ENCODE measurements at regions not wholly inside any gene's neighbourhood (a gene's known extent, or its start where the extent isn't known, plus 50 kb on each side); places are given as distances from the start of the nearest gene placed in this dataset.

- Mint-ChIP-seq H3K4me3 (no peak overlapping the region), H3K4me1 (ENCODE audit: low read depth) (no peaks in the 10 kb centered on the region), H3K27ac (no peak overlapping the region), H3K9me3 (peaks cover 3% of the 10 kb centered on the region), H3K27me3 (ENCODE audit: insufficient read depth) (no peaks in the 10 kb centered on the region), H3K36me3 (ENCODE audit: low read depth) (no peaks in the 10 kb centered on the region)
- DNase-seq (ENCODE audit: low spot score), result no peak
- intact Hi-C loops (cut with micrococcal nuclease), result no loop called here
These were observed 736.2 kb upstream of the CHD1 start for GRCh38 chr5:99664972-99665371.

GRCh38 chr5:99651298-99651697 is 722.5 kb upstream of the CHD1 start:
- intact Hi-C loops (cut with micrococcal nuclease), result no loop called here
- H3K9me3 Mint-ChIP-seq, result no peaks in the 10 kb centered on the region
- no peaks in the 10 kb centered on the region for H3K4me1 Mint-ChIP-seq (ENCODE audit: low read depth)
- H3K27me3 Mint-ChIP-seq (ENCODE audit: insufficient read depth), result no peaks in the 10 kb centered on the region
- no peak for DNase-seq (ENCODE audit: low spot score)
- H3K27ac Mint-ChIP-seq, result no peak overlapping the region
- no peaks in the 10 kb centered on the region for H3K36me3 Mint-ChIP-seq (ENCODE audit: low read depth)
- H3K4me3 Mint-ChIP-seq, result no peak overlapping the region

- Mint-ChIP-seq H3K27ac (no peak overlapping the region), H3K36me3 (ENCODE audit: low read depth) (no peaks in the 10 kb centered on the region), H3K4me3 (no peak overlapping the region), H3K27me3 (ENCODE audit: insufficient read depth) (no peaks in the 10 kb centered on the region), H3K9me3 (no peaks in the 10 kb centered on the region), H3K4me1 (ENCODE audit: low read depth) (no peaks in the 10 kb centered on the region)
- intact Hi-C loops (cut with micrococcal nuclease), result no loop called here
- no peak for DNase-seq (ENCODE audit: low spot score)
These were observed 717.3 kb upstream of the CHD1 start for GRCh38 chr5:99646011-99646647.

- H3K4me3 Mint-ChIP-seq, result no peak overlapping the region
- H3K9me3 Mint-ChIP-seq, result no peaks in the 10 kb centered on the region
- no peak for DNase-seq (ENCODE audit: low spot score)
- H3K27ac Mint-ChIP-seq, result no peak overlapping the region
- H3K36me3 Mint-ChIP-seq (ENCODE audit: low read depth), result no peaks in the 10 kb centered on the region
- no peaks in the 10 kb centered on the region for H3K4me1 Mint-ChIP-seq (ENCODE audit: low read depth)
- no peaks in the 10 kb centered on the region for H3K27me3 Mint-ChIP-seq (ENCODE audit: insufficient read depth)
- intact Hi-C loops (cut with micrococcal nuclease), result no loop called here
These were observed 716.0 kb upstream of the CHD1 start for GRCh38 chr5:99644822-99645221.

GRCh38 chr5:99640646-99641045 is 711.8 kb upstream of the CHD1 start:
- intact Hi-C loops (cut with micrococcal nuclease), result no loop called here
- DNase-seq (ENCODE audit: low spot score), result no peak
- Mint-ChIP-seq H3K27me3 (ENCODE audit: insufficient read depth) (no peaks in the 10 kb centered on the region), H3K4me1 (ENCODE audit: low read depth) (no peaks in the 10 kb centered on the region), H3K9me3 (no peaks in the 10 kb centered on the region), H3K4me3 (no peak overlapping the region), H3K36me3 (ENCODE audit: low read depth) (no peaks in the 10 kb centered on the region), H3K27ac (no peak overlapping the region)

GRCh38 chr5:99639905-99640304 is 711.1 kb upstream of the CHD1 start:
- Mint-ChIP-seq H3K4me1 (ENCODE audit: low read depth) (no peaks in the 10 kb centered on the region), H3K27me3 (ENCODE audit: insufficient read depth) (no peaks in the 10 kb centered on the region), H3K36me3 (ENCODE audit: low read depth) (no peaks in the 10 kb centered on the region), H3K27ac (no peak overlapping the region), H3K4me3 (no peak overlapping the region), H3K9me3 (no peaks in the 10 kb centered on the region)
- DNase-seq (ENCODE audit: low spot score), result no peak
- intact Hi-C loops (cut with micrococcal nuclease), result no loop called here

GRCh38 chr5:99636663-99637062 is 707.9 kb upstream of the CHD1 start:
- Mint-ChIP-seq H3K27ac (no peak overlapping the region), H3K4me1 (ENCODE audit: low read depth) (no peaks in the 10 kb centered on the region)

GRCh38 chr5:99621772-99622681 is 693.2 kb upstream of the CHD1 start:
- Mint-ChIP-seq H3K27me3 (ENCODE audit: insufficient read depth) (no peaks in the 10 kb centered on the region), H3K4me1 (ENCODE audit: low read depth) (no peaks in the 10 kb centered on the region), H3K9me3 (no peaks in the 10 kb centered on the region), H3K36me3 (ENCODE audit: low read depth) (no peaks in the 10 kb centered on the region), H3K4me3 (no peak overlapping the region), H3K27ac (no peak overlapping the region)
- intact Hi-C loops (cut with micrococcal nuclease), result no loop called here
- no peak for DNase-seq (ENCODE audit: low spot score)

More at GRCh38 chr5:99636663-99637062, 707.9 kb upstream of the CHD1 start:
- no peaks in the 10 kb centered on the region for H3K27me3 Mint-ChIP-seq (ENCODE audit: insufficient read depth)
- no peaks in the 10 kb centered on the region for H3K9me3 Mint-ChIP-seq
- intact Hi-C loops (cut with micrococcal nuclease), result no loop called here
- H3K36me3 Mint-ChIP-seq (ENCODE audit: low read depth), result no peaks in the 10 kb centered on the region
- DNase-seq (ENCODE audit: low spot score), result no peak
- no peak overlapping the region for H3K4me3 Mint-ChIP-seq

- DNase-seq (ENCODE audit: low spot score), result no peak
- Mint-ChIP-seq H3K9me3 (no peaks in the 10 kb centered on the region), H3K27me3 (ENCODE audit: insufficient read depth) (no peaks in the 10 kb centered on the region), H3K4me3 (no peak overlapping the region), H3K4me1 (ENCODE audit: low read depth) (no peaks in the 10 kb centered on the region), H3K36me3 (ENCODE audit: low read depth) (no peaks in the 10 kb centered on the region), H3K27ac (no peak overlapping the region)
- intact Hi-C loops (cut with micrococcal nuclease), result no loop called here
These were observed 688.5 kb upstream of the CHD1 start for GRCh38 chr5:99617335-99617734.

- intact Hi-C loops (cut with micrococcal nuclease), result no loop called here
- Mint-ChIP-seq H3K9me3 (no peaks in the 10 kb centered on the region), H3K4me1 (ENCODE audit: low read depth) (no peaks in the 10 kb centered on the region), H3K36me3 (ENCODE audit: low read depth) (no peaks in the 10 kb centered on the region), H3K27me3 (ENCODE audit: insufficient read depth) (no peaks in the 10 kb centered on the region), H3K27ac (no peak overlapping the region), H3K4me3 (no peak overlapping the region)
- no peak for DNase-seq (ENCODE audit: low spot score)
These were observed 686.1 kb upstream of the CHD1 start for GRCh38 chr5:99614888-99615287.

GRCh38 chr5:99607124-99607523 is 678.3 kb upstream of the CHD1 start:
- intact Hi-C loops (cut with micrococcal nuclease), result no loop called here
- no peak overlapping the region for H3K27ac Mint-ChIP-seq
- no peak for DNase-seq (ENCODE audit: low spot score)
- no peaks in the 10 kb centered on the region for H3K4me1 Mint-ChIP-seq (ENCODE audit: low read depth)
- no peaks in the 10 kb centered on the region for H3K27me3 Mint-ChIP-seq (ENCODE audit: insufficient read depth)
- H3K9me3 Mint-ChIP-seq, result no peaks in the 10 kb centered on the region
- no peak overlapping the region for H3K4me3 Mint-ChIP-seq
- no peaks in the 10 kb centered on the region for H3K36me3 Mint-ChIP-seq (ENCODE audit: low read depth)

- intact Hi-C loops (cut with micrococcal nuclease), result no loop called here
- H3K27ac Mint-ChIP-seq, result no peak overlapping the region
- no peaks in the 10 kb centered on the region for H3K4me1 Mint-ChIP-seq (ENCODE audit: low read depth)
- H3K4me3 Mint-ChIP-seq, result no peak overlapping the region
- DNase-seq (ENCODE audit: low spot score), result no peak
- H3K36me3 Mint-ChIP-seq (ENCODE audit: low read depth), result no peaks in the 10 kb centered on the region
- H3K27me3 Mint-ChIP-seq (ENCODE audit: insufficient read depth), result no peaks in the 10 kb centered on the region
- no peaks in the 10 kb centered on the region for H3K9me3 Mint-ChIP-seq
These were observed 677.1 kb upstream of the CHD1 start for GRCh38 chr5:99605904-99606303.

- DNase-seq (ENCODE audit: low spot score), result no peak
- Mint-ChIP-seq H3K9me3 (no peaks in the 10 kb centered on the region), H3K27me3 (ENCODE audit: insufficient read depth) (no peaks in the 10 kb centered on the region), H3K4me3 (no peak overlapping the region), H3K4me1 (ENCODE audit: low read depth) (no peaks in the 10 kb centered on the region), H3K36me3 (ENCODE audit: low read depth) (peaks cover 2% of the 10 kb centered on the region), H3K27ac (no peak overlapping the region)
- intact Hi-C loops (cut with micrococcal nuclease), result no loop called here
These were observed 672.1 kb upstream of the CHD1 start for GRCh38 chr5:99600952-99601351.

All from activated T-helper 1 cell treated with anti-CD3 and anti-CD28 coated beads, Interleukin-12 subunit alpha, Interleukin-12 subunit beta, Interleukin-2, Interleukin-4 antibody, amounts not matched to agents 30 ng/mL and 10 ng/mL and 1 ng/mL, durations not matched to agents 14 hours and 24 hours and 36 hours (primary cell).